HEK293 (cell line): ENCODE measurements at regions not wholly inside any gene's neighbourhood (a gene's known extent, or its start where the extent isn't known, plus 50 kb on each side); places are given as distances from the start of the nearest gene placed in this dataset.

Experiments
- CTCF ChIA-PET: fragments of 350-600 bp; formaldehyde crosslinking; extraction: SDS; loops from one replicate; lab custom pipeline; 2021; ENCODE audit warnings: antibody characterized with exemption; lab: Yijun Ruan, JAX
- POLR2A ChIA-PET: fragments of 300-600 bp; formaldehyde crosslinking; extraction: SDS; loops from one replicate; lab custom pipeline; 2020; ENCODE audit warnings: antibody characterized with exemption, inconsistent platforms; lab: Yijun Ruan, JAX
- H3K27ac ChIP-seq: fragments of 200-500 bp; sonication (Bioruptor generic); 2 replicates; pipeline ENCODE4 v1.5.1; 2014; ENCODE audit warnings: low read depth, low read length, control low read depth, inconsistent platforms; ENCODE audit errors: extremely low read depth
- H3K36me3 ChIP-seq, 2 experiments: fragments of 200-500 bp in 1 of 2; sonication (Bioruptor generic) in 1 of 2; 1 replicate in 1 of 2; 2 replicates in 1 of 2; pipeline ENCODE4 v1.5.1; 2014 to 2017; ENCODE audit warnings: inconsistent platforms in 2 of 2, low read length in 2 of 2; ENCODE audit not compliant: control insufficient read depth in 2 of 2, insufficient read depth in 1 of 2
- H3K4me1 ChIP-seq: fragments of 200-500 bp; sonication (Bioruptor generic); 2 replicates; pipeline ENCODE4 v1.5.1; 2014; ENCODE audit warnings: mild to moderate bottlenecking, low read length, inconsistent platforms; ENCODE audit not compliant: control insufficient read depth, insufficient read depth
- H3K4me3 ChIP-seq: 2 replicates; pipeline ENCODE4 v1.5.1; 2011; ENCODE audit warnings: low read depth, mild to moderate bottlenecking, control low read depth, low read length, moderate library complexity
- H3K9me3 ChIP-seq: fragments of 200-500 bp; sonication (Bioruptor generic); 2 replicates; pipeline ENCODE4 v1.5.1; 2014; ENCODE audit warnings: low read depth, low read length, inconsistent platforms; ENCODE audit not compliant: control insufficient read depth, insufficient read depth
- BCL6B ChIP-seq: fragments of 450-650 bp; formaldehyde crosslinking; IDR thresholded peaks from 2 replicates; pipeline ENCODE4 v1.5.1; 2017; ENCODE audit warnings: missing biosample characterization, missing genetic modification characterization
- EGR2 ChIP-seq: fragments of 450-650 bp; formaldehyde crosslinking; IDR thresholded peaks from 2 replicates; pipeline ENCODE4 v1.5.1; 2016; ENCODE audit warnings: low read depth, missing biosample characterization, missing genetic modification characterization
- KLF8 ChIP-seq: fragments of 450-650 bp; formaldehyde crosslinking; IDR thresholded peaks from 2 replicates; pipeline ENCODE4 v1.5.1; 2016; ENCODE audit warnings: missing biosample characterization, missing genetic modification characterization
- MEIS1 ChIP-seq: sonication (generic); formaldehyde crosslinking; IDR thresholded peaks from 2 replicates; pipeline ENCODE4 v1.8.1; 2022; ENCODE audit warnings: missing genetic modification reagents, mild to moderate bottlenecking, borderline replicate concordance
- OSR2 ChIP-seq: fragments of 450-650 bp; formaldehyde crosslinking; IDR thresholded peaks from 2 replicates; pipeline ENCODE4 v1.5.1; 2016; ENCODE audit warnings: missing biosample characterization, missing genetic modification characterization
- SP2 ChIP-seq: fragments of 450-650 bp; formaldehyde crosslinking; IDR thresholded peaks from 2 replicates; pipeline ENCODE4 v1.5.1; 2016; ENCODE audit warnings: missing biosample characterization, missing genetic modification characterization
- SP3 ChIP-seq: fragments of 450-650 bp; formaldehyde crosslinking; IDR thresholded peaks from 2 replicates; pipeline ENCODE4 v1.5.1; 2016; ENCODE audit warnings: missing biosample characterization, missing genetic modification characterization
- TCF7L2 ChIP-seq: IDR thresholded peaks from 2 replicates; pipeline ENCODE4 v1.6.1; 2011; ENCODE audit warnings: low read depth, mild to moderate bottlenecking, inconsistent platforms, low read length, moderate library complexity, borderline replicate concordance
- ZBTB17 ChIP-seq: fragments of 450-650 bp; formaldehyde crosslinking; IDR thresholded peaks from 2 replicates; pipeline ENCODE4 v1.5.1; 2016; ENCODE audit warnings: missing biosample characterization, missing genetic modification characterization
- ZFP37 ChIP-seq: fragments of 450-650 bp; formaldehyde crosslinking; IDR thresholded peaks from 2 replicates; pipeline ENCODE4 v1.5.1; 2016; ENCODE audit warnings: missing biosample characterization, missing genetic modification characterization
- ZNF155 ChIP-seq: fragments of 450-650 bp; formaldehyde crosslinking; IDR thresholded peaks from 2 replicates; pipeline ENCODE4 v1.5.1; 2016; ENCODE audit warnings: missing biosample characterization, missing genetic modification characterization
- ZNF175 ChIP-seq: fragments of 450-650 bp; formaldehyde crosslinking; IDR thresholded peaks from 2 replicates; pipeline ENCODE4 v1.5.1; 2016; ENCODE audit warnings: missing biosample characterization, missing genetic modification characterization
- ZNF23 ChIP-seq: fragments of 450-650 bp; formaldehyde crosslinking; IDR thresholded peaks from 2 replicates; pipeline ENCODE4 v1.5.1; 2016; ENCODE audit warnings: missing biosample characterization, missing genetic modification characterization, borderline replicate concordance
- ZNF302 ChIP-seq: fragments of 450-650 bp; formaldehyde crosslinking; IDR thresholded peaks from 2 replicates; pipeline ENCODE4 v1.5.1; 2016; ENCODE audit warnings: missing biosample characterization, missing genetic modification characterization, low read depth
- ZNF394 ChIP-seq: fragments of 450-650 bp; formaldehyde crosslinking; IDR thresholded peaks from 2 replicates; pipeline ENCODE4 v1.5.1; 2016; ENCODE audit warnings: missing biosample characterization, missing genetic modification characterization, mild to moderate bottlenecking, moderate library complexity, borderline replicate concordance
- ZNF416 ChIP-seq: fragments of 450-650 bp; formaldehyde crosslinking; IDR thresholded peaks from 2 replicates; pipeline ENCODE4 v1.5.1; 2016; ENCODE audit warnings: missing biosample characterization, missing genetic modification characterization
- ZNF426 ChIP-seq: fragments of 450-650 bp; formaldehyde crosslinking; IDR thresholded peaks from 2 replicates; pipeline ENCODE4 v1.5.1; 2017; ENCODE audit warnings: missing biosample characterization, missing genetic modification characterization, mild to moderate bottlenecking, inconsistent platforms, moderate library complexity
- ZNF510 ChIP-seq: fragments of 450-650 bp; formaldehyde crosslinking; IDR thresholded peaks from 2 replicates; pipeline ENCODE4 v1.5.1; 2018; ENCODE audit warnings: mild to moderate bottlenecking, missing genetic modification characterization, missing biosample characterization; ENCODE audit not compliant: insufficient replicate concordance
- ZNF544 ChIP-seq: fragments of 450-650 bp; formaldehyde crosslinking; IDR thresholded peaks from 2 replicates; pipeline ENCODE4 v1.5.0; 2017; ENCODE audit warnings: missing biosample characterization, missing genetic modification characterization
- ZNF548 ChIP-seq: fragments of 450-650 bp; formaldehyde crosslinking; IDR thresholded peaks from 2 replicates; pipeline ENCODE4 v1.5.1; 2016; ENCODE audit warnings: missing biosample characterization, missing genetic modification characterization
- ZNF596 ChIP-seq: fragments of 450-650 bp; IDR thresholded peaks from 2 replicates; pipeline ENCODE4 v1.5.0; 2018; ENCODE audit warnings: missing biosample characterization, mild to moderate bottlenecking, missing genetic modification characterization, moderate library complexity
- ZNF610 ChIP-seq: fragments of 450-650 bp; formaldehyde crosslinking; IDR thresholded peaks from 2 replicates; pipeline ENCODE4 v1.5.1; 2016; ENCODE audit warnings: missing biosample characterization, missing genetic modification characterization, borderline replicate concordance
- ZNF624 ChIP-seq: fragments of 450-650 bp; formaldehyde crosslinking; IDR thresholded peaks from 2 replicates; pipeline ENCODE4 v1.5.1; 2017; ENCODE audit warnings: missing biosample characterization, missing genetic modification characterization
- ZNF776 ChIP-seq: fragments of 450-650 bp; formaldehyde crosslinking; IDR thresholded peaks from 2 replicates; pipeline ENCODE4 v1.5.0; 2017; ENCODE audit warnings: missing biosample characterization, missing genetic modification characterization, borderline replicate concordance
- ZNF792 ChIP-seq: fragments of 450-650 bp; formaldehyde crosslinking; IDR thresholded peaks from 2 replicates; pipeline ENCODE4 v1.5.1; 2016; ENCODE audit warnings: missing biosample characterization, missing genetic modification characterization
- TF ChIP-seq, protein P1 (sequence below): fragments of 450-650 bp; formaldehyde crosslinking; IDR thresholded peaks from 2 replicates; pipeline ENCODE4 v1.5.1; 2016; ENCODE audit warnings: missing biosample characterization, missing genetic modification characterization, borderline replicate concordance

DNA sequence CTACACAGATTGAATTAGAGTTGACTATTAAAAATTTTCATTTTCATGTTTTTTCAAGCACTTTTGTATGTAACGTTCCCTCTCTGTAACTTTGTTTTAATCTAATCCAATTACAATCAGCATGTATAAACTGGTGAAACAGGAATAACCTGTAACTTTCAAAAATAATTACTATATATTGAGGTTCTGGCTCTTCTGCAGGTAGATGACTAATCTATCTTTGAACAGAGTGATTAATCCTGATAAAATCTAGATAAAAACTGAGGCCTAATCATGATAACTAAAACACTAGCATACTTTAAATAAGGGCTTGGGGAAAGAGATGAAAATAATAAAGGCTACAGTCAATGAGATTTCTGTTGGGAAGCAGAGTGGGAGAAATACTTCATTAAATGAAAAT lies 101.6 kb upstream of the KCND2 start:
- Histone ChIP-seq H3K36me3 (no peaks in the 10 kb centered on the region), H3K9me3 (no peaks in the 10 kb centered on the region), H3K4me3 (no peak overlapping the region), H3K27ac (no peak overlapping the region), H3K4me1 (no peaks in the 10 kb centered on the region)
- ChIA-PET CTCF (no interaction called here), POLR2A (no interaction called here)
- TF ChIP-seq ZNF544 (tag by site-specific recombination) (no peak), ZNF155 (tag by site-specific recombination) (no peak), ZNF23 (tag by site-specific recombination) (no peak)
- TF ChIP-seq, protein P1, sequence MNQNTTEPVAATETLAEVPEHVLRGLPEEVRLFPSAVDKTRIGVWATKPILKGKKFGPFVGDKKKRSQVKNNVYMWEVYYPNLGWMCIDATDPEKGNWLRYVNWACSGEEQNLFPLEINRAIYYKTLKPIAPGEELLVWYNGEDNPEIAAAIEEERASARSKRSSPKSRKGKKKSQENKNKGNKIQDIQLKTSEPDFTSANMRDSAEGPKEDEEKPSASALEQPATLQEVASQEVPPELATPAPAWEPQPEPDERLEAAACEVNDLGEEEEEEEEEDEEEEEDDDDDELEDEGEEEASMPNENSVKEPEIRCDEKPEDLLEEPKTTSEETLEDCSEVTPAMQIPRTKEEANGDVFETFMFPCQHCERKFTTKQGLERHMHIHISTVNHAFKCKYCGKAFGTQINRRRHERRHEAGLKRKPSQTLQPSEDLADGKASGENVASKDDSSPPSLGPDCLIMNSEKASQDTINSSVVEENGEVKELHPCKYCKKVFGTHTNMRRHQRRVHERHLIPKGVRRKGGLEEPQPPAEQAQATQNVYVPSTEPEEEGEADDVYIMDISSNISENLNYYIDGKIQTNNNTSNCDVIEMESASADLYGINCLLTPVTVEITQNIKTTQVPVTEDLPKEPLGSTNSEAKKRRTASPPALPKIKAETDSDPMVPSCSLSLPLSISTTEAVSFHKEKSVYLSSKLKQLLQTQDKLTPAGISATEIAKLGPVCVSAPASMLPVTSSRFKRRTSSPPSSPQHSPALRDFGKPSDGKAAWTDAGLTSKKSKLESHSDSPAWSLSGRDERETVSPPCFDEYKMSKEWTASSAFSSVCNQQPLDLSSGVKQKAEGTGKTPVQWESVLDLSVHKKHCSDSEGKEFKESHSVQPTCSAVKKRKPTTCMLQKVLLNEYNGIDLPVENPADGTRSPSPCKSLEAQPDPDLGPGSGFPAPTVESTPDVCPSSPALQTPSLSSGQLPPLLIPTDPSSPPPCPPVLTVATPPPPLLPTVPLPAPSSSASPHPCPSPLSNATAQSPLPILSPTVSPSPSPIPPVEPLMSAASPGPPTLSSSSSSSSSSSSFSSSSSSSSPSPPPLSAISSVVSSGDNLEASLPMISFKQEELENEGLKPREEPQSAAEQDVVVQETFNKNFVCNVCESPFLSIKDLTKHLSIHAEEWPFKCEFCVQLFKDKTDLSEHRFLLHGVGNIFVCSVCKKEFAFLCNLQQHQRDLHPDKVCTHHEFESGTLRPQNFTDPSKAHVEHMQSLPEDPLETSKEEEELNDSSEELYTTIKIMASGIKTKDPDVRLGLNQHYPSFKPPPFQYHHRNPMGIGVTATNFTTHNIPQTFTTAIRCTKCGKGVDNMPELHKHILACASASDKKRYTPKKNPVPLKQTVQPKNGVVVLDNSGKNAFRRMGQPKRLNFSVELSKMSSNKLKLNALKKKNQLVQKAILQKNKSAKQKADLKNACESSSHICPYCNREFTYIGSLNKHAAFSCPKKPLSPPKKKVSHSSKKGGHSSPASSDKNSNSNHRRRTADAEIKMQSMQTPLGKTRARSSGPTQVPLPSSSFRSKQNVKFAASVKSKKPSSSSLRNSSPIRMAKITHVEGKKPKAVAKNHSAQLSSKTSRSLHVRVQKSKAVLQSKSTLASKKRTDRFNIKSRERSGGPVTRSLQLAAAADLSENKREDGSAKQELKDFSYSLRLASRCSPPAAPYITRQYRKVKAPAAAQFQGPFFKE = no peak
- TF ChIP-seq, all 188 proteins: peak for 0

- no peaks in the 10 kb centered on the region for H3K9me3 ChIP-seq
- ChIA-PET CTCF (no interaction called here), POLR2A (no interaction called here)
- H3K36me3 ChIP-seq = no peaks in the 10 kb centered on the region
- H3K4me1 ChIP-seq = no peaks in the 10 kb centered on the region
- H3K27ac ChIP-seq = no peak overlapping the region
- TF ChIP-seq EGR2 (tag by site-specific recombination) (no peak), ZNF426 (tag by site-specific recombination) (no peak), ZNF510 (no peak), ZNF596 (no peak), OSR2 (tag by site-specific recombination) (no peak), ZBTB17 (tag by site-specific recombination) (no peak), TCF7L2 (no peak), KLF8 (no peak), ZNF610 (tag by site-specific recombination) (no peak), SP3 (tag by site-specific recombination) (no peak)
- H3K4me3 ChIP-seq = no peak overlapping the region
These were observed 92.8 kb upstream of the KCND2 start for GRCh38 chr7:120180221-120180620.

DNA sequence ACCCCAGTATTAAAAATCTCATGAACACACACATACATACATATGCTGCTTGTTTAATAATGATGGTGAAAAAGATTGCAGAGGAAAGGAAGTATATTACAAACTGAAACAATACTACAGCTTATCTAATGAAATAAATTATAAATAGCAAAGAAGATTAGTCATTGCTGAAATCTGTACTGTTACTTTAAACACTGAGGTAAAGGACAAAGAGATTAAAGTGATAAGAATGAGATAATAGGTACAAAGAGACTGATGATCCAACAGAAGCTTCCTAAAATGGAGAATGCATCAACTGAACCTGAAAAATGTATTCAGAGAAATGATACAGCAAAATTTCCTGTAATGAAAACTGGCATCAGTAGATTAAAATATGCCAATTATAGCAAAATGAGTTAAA lies 91.5 kb upstream of the KCND2 start:
- CTCF ChIA-PET = no interaction called here
- no peak overlapping the region for H3K27ac ChIP-seq
- TF ChIP-seq SP2 (tag by site-specific recombination) (no peak), ZNF394 (tag by site-specific recombination) (no peak), ZNF596 (no peak), BCL6B (no peak), ZNF23 (tag by site-specific recombination) (no peak), ZNF416 (no peak), ZNF548 (tag by site-specific recombination) (no peak), TCF7L2 (no peak), ZNF776 (no peak), ZNF175 (tag by site-specific recombination) (no peak), MEIS1 (no peak), ZNF792 (no peak), ZNF624 (tag by site-specific recombination) (no peak), ZFP37 (no peak), ZNF302 (tag by site-specific recombination) (no peak)
- no peaks in the 10 kb centered on the region for H3K36me3 ChIP-seq
- no peaks in the 10 kb centered on the region for H3K9me3 ChIP-seq
- POLR2A ChIA-PET = no interaction called here
- H3K4me3 ChIP-seq = no peak overlapping the region
- H3K4me1 ChIP-seq = no peaks in the 10 kb centered on the region
